WTC11 (cell line): ENCODE measurements at regions not wholly inside any gene's neighbourhood (a gene's known extent, or its start where the extent isn't known, plus 50 kb on each side); places are given as distances from the start of the nearest gene placed in this dataset.
A peak's percentile ranks its signal among the peaks of the same experiment; 100 is the strongest.
"Not testable (repeated sequence)": the region's sequence is repeated elsewhere in the genome, so short reads cannot be mapped to it uniquely, and the experiment has no call there.

ENCODE experiments used
- ATAC-seq: fragments of 200-7000 bp; cut with Tn5 transposase; 2 replicates; pipeline ENCODE4 v1.10.0; 2021; ENCODE audit warnings: mild to moderate bottlenecking, moderate library complexity
- CTCF ChIA-PET: fragments of 300-600 bp; sonication (Branson Sonifier 250); formaldehyde crosslinking; loops from one replicate; lab custom pipeline; 2021; ENCODE audit warnings: antibody characterized with exemption; lab: Charles Lee
- POLR2A ChIA-PET: fragments of 350-600 bp; sonication (Branson Sonifier 250); formaldehyde crosslinking; loops from one replicate; lab custom pipeline; 2021; ENCODE audit warnings: antibody characterized with exemption; lab: Charles Lee
- DNase-seq: peaks from one replicate; pipeline ENCODE4 v3.0.0; 2021; ENCODE audit warnings: low spot score
- H3K27ac Mint-ChIP-seq: 2 replicates; pipeline ENCODE4 v1.8.0; 2021; ENCODE audit warnings: mixed read lengths
- H3K27me3 Mint-ChIP-seq: 2 replicates; pipeline ENCODE4 v1.8.0; 2021; ENCODE audit warnings: low read depth, mild to moderate bottlenecking, moderate library complexity, mixed read lengths
- H3K36me3 Mint-ChIP-seq: 2 replicates; pipeline ENCODE4 v1.8.0; 2021; ENCODE audit warnings: mixed read lengths
- H3K4me1 Mint-ChIP-seq: 2 replicates; pipeline ENCODE4 v1.8.0; 2022; ENCODE audit warnings: mixed read lengths
- H3K4me3 Mint-ChIP-seq: 2 replicates; pipeline ENCODE4 v1.8.0; 2021; ENCODE audit warnings: mild to moderate bottlenecking, moderate library complexity, mixed read lengths
- H3K9me3 Mint-ChIP-seq: 2 replicates; pipeline ENCODE4 v1.8.0; 2021; ENCODE audit warnings: mixed read lengths
- ARID4B ChIP-seq: sonication (generic); formaldehyde crosslinking; IDR thresholded peaks from 2 replicates; pipeline ENCODE4 v1.8.0; 2023; ENCODE audit warnings: missing genetic modification reagents, mild to moderate bottlenecking, borderline replicate concordance
- FOXK1 ChIP-seq: sonication (generic); formaldehyde crosslinking; IDR thresholded peaks from 2 replicates; pipeline ENCODE4 v1.8.0; 2022; ENCODE audit warnings: mild to moderate bottlenecking, moderate library complexity, missing genetic modification reagents
- GABPB1 ChIP-seq: sonication (generic); formaldehyde crosslinking; IDR thresholded peaks from 2 replicates; pipeline ENCODE4 v1.8.1; 2023; ENCODE audit warnings: mild to moderate bottlenecking, missing genetic modification reagents
- JAZF1 ChIP-seq: fragments of 250-450 bp; sonication (Bioruptor Pico); IDR thresholded peaks from 2 replicates; pipeline ENCODE4 v1.9.0; 2021; ENCODE audit warnings: moderate library complexity, mild to moderate bottlenecking, inconsistent platforms
- KAT7 ChIP-seq: sonication (generic); formaldehyde crosslinking; IDR thresholded peaks from 2 replicates; pipeline ENCODE4 v1.8.1; 2023; ENCODE audit warnings: missing genetic modification reagents, mild to moderate bottlenecking, borderline replicate concordance
- NFE2L1 ChIP-seq: sonication (generic); formaldehyde crosslinking; IDR thresholded peaks from 2 replicates; pipeline ENCODE4 v1.8.1; 2023; ENCODE audit warnings: missing genetic modification reagents
- NR1H2 ChIP-seq: sonication (generic); formaldehyde crosslinking; IDR thresholded peaks from 2 replicates; pipeline ENCODE4 v1.9.0; 2021; ENCODE audit warnings: mild to moderate bottlenecking, moderate library complexity, missing genetic modification reagents
- NR2C2 ChIP-seq: sonication (generic); formaldehyde crosslinking; IDR thresholded peaks from 2 replicates; pipeline ENCODE4 v1.8.0; 2022; ENCODE audit warnings: mild to moderate bottlenecking, missing genetic modification reagents
- RELA ChIP-seq: sonication (generic); formaldehyde crosslinking; IDR thresholded peaks from 2 replicates; pipeline ENCODE4 v1.8.1; 2022; ENCODE audit warnings: missing genetic modification reagents, mild to moderate bottlenecking, borderline replicate concordance
- RORB ChIP-seq: fragments of 250-450 bp; sonication (Bioruptor Pico); IDR thresholded peaks from 2 replicates; pipeline ENCODE4 v1.9.0; 2021; ENCODE audit warnings: mild to moderate bottlenecking
- SP1 ChIP-seq: sonication (generic); formaldehyde crosslinking; conservative IDR thresholded peaks from 2 replicates; pipeline ENCODE4 v1.8.1; 2022; ENCODE audit warnings: missing genetic modification reagents
- TEAD1 ChIP-seq: sonication (generic); formaldehyde crosslinking; IDR thresholded peaks from 2 replicates; pipeline ENCODE4 v1.8.0; 2022; ENCODE audit warnings: mild to moderate bottlenecking, missing genetic modification reagents
- ZNF232 ChIP-seq: sonication (generic); formaldehyde crosslinking; IDR thresholded peaks from 2 replicates; pipeline ENCODE4 v1.8.0; 2022; ENCODE audit warnings: mild to moderate bottlenecking, missing genetic modification reagents
- TF ChIP-seq, protein P1 (sequence below): sonication (generic); formaldehyde crosslinking; IDR thresholded peaks from 2 replicates; pipeline ENCODE4 v1.8.0; 2022; ENCODE audit warnings: mild to moderate bottlenecking, missing genetic modification reagents

DNA sequence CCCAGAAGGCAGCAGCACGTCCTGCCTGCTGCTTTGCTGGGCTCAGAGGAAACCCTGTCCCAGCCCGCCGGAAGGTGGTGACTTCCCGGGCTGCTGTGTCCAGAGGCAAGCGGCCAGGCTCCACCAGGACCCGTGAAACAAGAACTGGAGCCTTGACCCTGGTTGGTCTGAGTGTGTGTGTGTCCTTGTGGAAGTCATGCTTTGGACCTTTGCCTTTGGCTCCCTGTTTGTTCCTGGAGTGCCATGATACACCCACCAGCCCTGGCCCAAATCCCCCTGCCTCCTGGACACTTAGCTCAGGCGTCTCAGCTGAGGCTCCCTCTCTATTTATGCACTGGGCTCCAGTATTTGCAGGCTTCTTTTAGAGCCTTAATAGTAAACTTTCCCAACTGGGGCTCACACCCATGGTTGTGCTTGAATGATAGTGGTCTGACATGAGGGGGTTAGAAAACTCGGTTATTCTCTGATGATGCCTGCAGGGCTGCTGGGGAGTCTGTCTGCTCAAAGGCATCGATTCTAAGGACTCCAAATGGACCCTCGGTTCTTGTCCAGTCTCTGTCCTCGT is 72.2 kb downstream of the C9orf50 start:
- H3K27me3 Mint-ChIP-seq, result peaks cover 44% of the 10 kb centered on the region
- ChIA-PET POLR2A (no interaction called here), CTCF (interaction anchor here (0.5 to 1.8 kb wide), 5 partner anchors 27 to 417 kb away, joined by 3 to 6 read pairs (median 4); no protein-coding TSS in a partner anchor)
- H3K27ac Mint-ChIP-seq, result no peak overlapping the region
- peak overlapping the region; percentile 66 for H3K4me3 Mint-ChIP-seq
- ATAC-seq, result no peak
- no peak for DNase-seq
- peaks cover 11% of the 10 kb centered on the region for H3K4me1 Mint-ChIP-seq
- no peak for TF ChIP-seq TEAD1 (CRISPR knock-in tag)
- 0 out of 2 replicates have a peak, but pooled peaks have one; percentile 16 for TF ChIP-seq GABPB1
- peak; percentile 30; the same call in 1 of the 2 replicates for TF ChIP-seq RELA (CRISPR knock-in tag)
- H3K36me3 Mint-ChIP-seq, result no peaks in the 10 kb centered on the region; the same call in 1 of the 2 replicates
- no peaks in the 10 kb centered on the region for H3K9me3 Mint-ChIP-seq

GRCh38 chr9:129547869-129548570 is 72.9 kb downstream of the C9orf50 start:
- TF ChIP-seq ARID4B, result no peak
- Mint-ChIP-seq H3K4me1 (peaks cover 11% of the 10 kb centered on the region), H3K27me3 (peaks cover 44% of the 10 kb centered on the region), H3K27ac (no peak overlapping the region), H3K36me3 (no peaks in the 10 kb centered on the region; the same call in 1 of the 2 replicates), H3K4me3 (no peak overlapping the region), H3K9me3 (no peaks in the 10 kb centered on the region)
- ChIA-PET POLR2A (interaction anchor here (0.8 kb wide), 1 partner anchor 51 kb away, joined by 3 read pairs; no protein-coding TSS in a partner anchor), CTCF (interaction anchor here (0.5 to 1.7 kb wide), 6 partner anchors 10 to 409 kb away, joined by 3 to 6 read pairs (median 4); no protein-coding TSS in a partner anchor)
- DNase-seq (no peak), ATAC-seq (no peak)

- H3K27ac Mint-ChIP-seq, result no peak overlapping the region
- H3K4me1 Mint-ChIP-seq, result peaks cover 11% of the 10 kb centered on the region
- ChIA-PET POLR2A (interaction anchor here (0.8 kb wide), 1 partner anchor 50 kb away, joined by 3 read pairs; no protein-coding TSS in a partner anchor), CTCF (interaction anchor here (0.9 to 1.7 kb wide), 4 partner anchors 77 to 415 kb away, joined by 3 to 6 read pairs (median 4); no protein-coding TSS in a partner anchor)
- TF ChIP-seq NR1H2 (CRISPR knock-in tag), result no peak
- TF ChIP-seq FOXK1 (CRISPR knock-in tag), result no peak
- no peak for TF ChIP-seq ZNF232 (CRISPR knock-in tag)
- no peak for TF ChIP-seq KAT7 (CRISPR knock-in tag)
- no peak for TF ChIP-seq RORB (CRISPR knock-in tag)
- no peak for TF ChIP-seq SP1 (CRISPR knock-in tag)
- TF ChIP-seq, protein P1, sequence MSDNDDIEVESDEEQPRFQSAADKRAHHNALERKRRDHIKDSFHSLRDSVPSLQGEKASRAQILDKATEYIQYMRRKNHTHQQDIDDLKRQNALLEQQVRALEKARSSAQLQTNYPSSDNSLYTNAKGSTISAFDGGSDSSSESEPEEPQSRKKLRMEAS (CRISPR knock-in tag), result no peak
- TF ChIP-seq NFE2L1, result no peak
- no peak for TF ChIP-seq JAZF1 (CRISPR knock-in tag)
- no peak for TF ChIP-seq NR2C2 (CRISPR knock-in tag)
- DNase-seq (no peak), ATAC-seq (no peak)
- no peak overlapping the region for H3K4me3 Mint-ChIP-seq
- H3K36me3 Mint-ChIP-seq, result no peaks in the 10 kb centered on the region; the same call in 1 of the 2 replicates
- H3K9me3 Mint-ChIP-seq, result no peaks in the 10 kb centered on the region
- H3K27me3 Mint-ChIP-seq, result peaks cover 43% of the 10 kb centered on the region
Measured at GRCh38 chr9:129547063-129547462, 73.8 kb downstream of the C9orf50 start.

DNA sequence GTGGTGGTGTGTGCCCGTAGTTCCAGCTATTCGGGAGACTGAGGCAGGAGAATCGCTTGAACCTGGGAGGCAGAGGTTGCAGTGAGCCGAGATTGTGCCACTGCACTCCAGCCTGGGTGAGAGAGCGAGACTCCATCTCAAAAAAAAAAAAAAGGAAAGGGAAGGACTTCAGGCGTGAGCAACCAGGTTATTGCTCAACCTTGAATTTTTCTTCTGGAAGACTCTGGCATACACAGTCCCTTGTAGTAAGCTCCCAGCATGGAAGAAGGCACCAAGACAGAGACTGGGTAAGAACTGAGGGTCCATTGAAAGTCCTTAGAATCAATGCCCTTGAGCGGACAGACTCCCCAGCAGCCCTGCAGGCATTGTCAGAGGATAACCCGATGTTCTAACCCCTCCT is 75.0 kb downstream of the C9orf50 start:
- H3K9me3 Mint-ChIP-seq, POLR2A ChIA-PET, DNase-seq, H3K36me3 Mint-ChIP-seq, ATAC-seq, H3K27ac Mint-ChIP-seq, H3K4me3 Mint-ChIP-seq: not testable (repeated sequence)
- Mint-ChIP-seq H3K4me1 (peaks cover 10% of the 10 kb centered on the region), H3K27me3 (peaks cover 31% of the 10 kb centered on the region)
- CTCF ChIA-PET, result interaction anchor here (1.7 kb wide), 1 partner anchor 65 kb away, joined by 4 read pairs; no protein-coding TSS in a partner anchor
